GM12874 (cell line): ENCODE measurements at regions not wholly inside any gene's neighbourhood (a gene's known extent, or its start where the extent isn't known, plus 50 kb on each side); places are given as distances from the start of the nearest gene placed in this dataset.

Source experiments
- CTCF ChIP-seq: IDR thresholded peaks from 2 replicates; pipeline ENCODE4 v1.5.1; 2011; ENCODE audit warnings: low read depth, mild to moderate bottlenecking, control low read depth, low read length, moderate library complexity; ENCODE audit not compliant: insufficient read depth

- no peak for TF ChIP-seq CTCF
Observed at GRCh38 chr14:36449903-36450302, 70.1 kb downstream of the NKX2-1 start.

- no peak for TF ChIP-seq CTCF
Observed at GRCh38 chr14:36443374-36443773, 76.7 kb downstream of the NKX2-1 start.

GRCh38 chr14:36442824-36443241 lies 77.2 kb downstream of the NKX2-1 start:
- TF ChIP-seq CTCF, result no peak

GRCh38 chr14:36441283-36441682 lies 78.7 kb downstream of the NKX2-1 start:
- no peak for TF ChIP-seq CTCF

GRCh38 chr14:36439766-36440165 lies 80.3 kb downstream of the NKX2-1 start:
- no peak for TF ChIP-seq CTCF

GRCh38 chr14:36438883-36439282 lies 81.1 kb downstream of the NKX2-1 start:
- TF ChIP-seq CTCF, result no peak

GRCh38 chr14:36430662-36431084 lies 89.4 kb downstream of the NKX2-1 start:
- TF ChIP-seq CTCF, result no peak

GRCh38 chr14:36430169-36430568 lies 89.9 kb downstream of the NKX2-1 start:
- TF ChIP-seq CTCF, result no peak
